SH-SY5Y (cell line): ENCODE measurements at regions not wholly inside any gene's neighbourhood (a gene's known extent, or its start where the extent isn't known, plus 50 kb on each side); places are given as distances from the start of the nearest gene placed in this dataset.

ENCODE experiments used
- GATA2 ChIP-seq: IDR thresholded peaks from 2 replicates; pipeline ENCODE4 v1.6.1; 2011; ENCODE audit warnings: mild to moderate bottlenecking, low read depth, low read length
- GATA3 ChIP-seq: IDR thresholded peaks from 2 replicates; pipeline ENCODE4 v1.6.1; 2011; ENCODE audit warnings: low read depth, mild to moderate bottlenecking, low read length, moderate library complexity

DNA sequence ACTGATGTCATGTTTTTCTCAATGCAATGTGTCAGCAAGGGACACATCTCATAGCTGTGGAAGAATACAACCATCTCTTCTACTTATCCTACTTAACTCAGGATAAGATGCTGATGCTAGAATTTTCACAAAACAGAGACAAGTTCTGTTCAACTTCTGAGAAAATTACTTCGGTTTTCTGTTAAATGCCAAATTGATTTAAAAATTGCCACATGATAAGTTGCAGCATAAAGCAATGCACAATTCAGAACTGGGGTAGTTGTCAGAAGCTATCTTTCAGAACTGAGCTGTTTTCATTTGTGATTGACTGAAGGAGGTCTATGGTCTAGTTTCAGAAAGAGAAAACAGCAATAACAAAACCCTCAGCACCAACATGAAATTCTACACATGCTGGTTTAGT is 954.8 kb upstream of the C9orf72 start:
- no peak for TF ChIP-seq GATA2
- TF ChIP-seq GATA3 = no peak
